G401 (cell line): ENCODE measurements at regions not wholly inside any gene's neighbourhood (a gene's known extent, or its start where the extent isn't known, plus 50 kb on each side); places are given as distances from the start of the nearest gene placed in this dataset.
"Not testable (repeated sequence)": the region's sequence is repeated elsewhere in the genome, so short reads cannot be mapped to it uniquely, and the experiment has no call there.

Source experiments
- DNase-seq: peaks from one replicate; pipeline ENCODE4 v3.0.0-alpha.2; 2015; ENCODE audit warnings: low spot score
- in situ Hi-C: cut with HindIII; loops from 2 replicates; pipeline ENCODE4 v1.10.0; 2016; ENCODE audit warnings: low sequenced_read_pairs, mixed read lengths

GRCh38 chr4:147137280-147137679, 191.6 kb upstream of the TTC29 start:
- in situ Hi-C loops, result no loop called here

GRCh38 chr4:147138171-147138570, 192.5 kb upstream of the TTC29 start:
- in situ Hi-C loops, result no loop called here
- DNase-seq, result no peak

More at GRCh38 chr4:147137280-147137679, 191.6 kb upstream of the TTC29 start:
- DNase-seq, result no peak

GRCh38 chr4:147139455-147140198, 194.0 kb upstream of the TTC29 start:
- in situ Hi-C loops, result no loop called here
- DNase-seq, result no peak

GRCh38 chr4:147151763-147152162, 206.1 kb upstream of the TTC29 start:
- in situ Hi-C loops, result no loop called here
- DNase-seq, result no peak

GRCh38 chr4:147157860-147158701, 212.4 kb upstream of the TTC29 start:
- DNase-seq, result no peak
- in situ Hi-C loops, result no loop called here

GRCh38 chr4:147160908-147161513, 215.3 kb upstream of the TTC29 start:
- DNase-seq, result peak; percentile 37

GRCh38 chr4:147163311-147163710, 217.6 kb upstream of the TTC29 start:
- DNase-seq, result no peak
- in situ Hi-C loops, result no loop called here

More at GRCh38 chr4:147160908-147161513, 215.3 kb upstream of the TTC29 start:
- in situ Hi-C loops, result no loop called here

- in situ Hi-C loops, result not testable (repeated sequence)
Observed at GRCh38 chr4:147168200-147168599, 222.5 kb upstream of the TTC29 start.

GRCh38 chr4:147173322-147173721, 227.7 kb upstream of the TTC29 start:
- DNase-seq, result no peak
- in situ Hi-C loops, result no loop called here

More at GRCh38 chr4:147168200-147168599, 222.5 kb upstream of the TTC29 start:
- not testable (repeated sequence) for DNase-seq

GRCh38 chr4:147173797-147174432, 228.3 kb upstream of the TTC29 start:
- no peak for DNase-seq
- in situ Hi-C loops, result no loop called here

GRCh38 chr4:147174591-147174990, 228.9 kb upstream of the TTC29 start:
- no peak for DNase-seq
- in situ Hi-C loops, result no loop called here

- in situ Hi-C loops, result no loop called here
- DNase-seq, result no peak
Observed at GRCh38 chr4:147175460-147176025, 229.9 kb upstream of the TTC29 start.

- no peak for DNase-seq
- in situ Hi-C loops, result no loop called here
Observed at GRCh38 chr4:147182041-147182440, 236.4 kb upstream of the TTC29 start.

- in situ Hi-C loops, result no loop called here
- no peak for DNase-seq
Observed at GRCh38 chr4:147192679-147193078, 247.0 kb upstream of the TTC29 start.

GRCh38 chr4:147194114-147194513, 248.4 kb upstream of the TTC29 start:
- DNase-seq, result no peak
- in situ Hi-C loops, result no loop called here

- in situ Hi-C loops, result no loop called here
- DNase-seq, result no peak
Observed at GRCh38 chr4:147194604-147195003, 248.9 kb upstream of the TTC29 start.

GRCh38 chr4:147195386-147195785, 249.7 kb upstream of the TTC29 start:
- no peak for DNase-seq
- in situ Hi-C loops, result no loop called here

GRCh38 chr4:147198411-147199051, 252.9 kb upstream of the TTC29 start:
- no peak for DNase-seq
- in situ Hi-C loops, result no loop called here

GRCh38 chr4:147201016-147201415, 255.4 kb upstream of the TTC29 start:
- no peak for DNase-seq
- in situ Hi-C loops, result no loop called here
